HG02870 (cell line): ENCODE measurements at regions not wholly inside any gene's neighbourhood (a gene's known extent, or its start where the extent isn't known, plus 50 kb on each side); places are given as distances from the start of the nearest gene placed in this dataset.

Experiments
- ATAC-seq: cut with Tn5 transposase; IDR thresholded peaks from one replicate; pipeline ENCODE4 v1.9.1; 2021; ENCODE audit warnings: mild to moderate bottlenecking, moderate library complexity; ENCODE audit not compliant: unreplicated experiment

- no peak for ATAC-seq
Measured at GRCh38 chr6:104431096-104431495, 428.6 kb downstream of the HACE1 start.

- no peak for ATAC-seq
Measured at GRCh38 chr6:104428184-104428583, 431.5 kb downstream of the HACE1 start.

- no peak for ATAC-seq
Measured at GRCh38 chr6:104423691-104424090, 436.0 kb downstream of the HACE1 start.

- no peak for ATAC-seq
Measured at GRCh38 chr6:104421650-104422049, 438.1 kb downstream of the HACE1 start.

- no peak for ATAC-seq
Measured at GRCh38 chr6:104418839-104419238, 440.9 kb downstream of the HACE1 start.

- ATAC-seq, result no peak
Measured at GRCh38 chr6:104418125-104418524, 441.6 kb downstream of the HACE1 start.

- no peak for ATAC-seq
Measured at GRCh38 chr6:104414723-104415122, 445.0 kb downstream of the HACE1 start.

- no peak for ATAC-seq
Measured at GRCh38 chr6:104413767-104414166, 446.0 kb downstream of the HACE1 start.

GRCh38 chr6:104411302-104411701 lies 448.4 kb downstream of the HACE1 start:
- ATAC-seq, result no peak

GRCh38 chr6:104409913-104410312 lies 449.8 kb downstream of the HACE1 start:
- no peak for ATAC-seq

- no peak for ATAC-seq
Measured at GRCh38 chr6:104407957-104408356, 451.8 kb downstream of the HACE1 start.

GRCh38 chr6:104404377-104404776 lies 455.3 kb downstream of the HACE1 start:
- ATAC-seq, result no peak

- no peak for ATAC-seq
Measured at GRCh38 chr6:104402572-104402971, 457.1 kb downstream of the HACE1 start.

- ATAC-seq, result no peak
Measured at GRCh38 chr6:104401926-104402325, 457.8 kb downstream of the HACE1 start.

- ATAC-seq, result no peak
Measured at GRCh38 chr6:104400844-104401243, 458.9 kb downstream of the HACE1 start.

- ATAC-seq, result no peak
Measured at GRCh38 chr6:104396077-104396476, 463.6 kb downstream of the HACE1 start.

GRCh38 chr6:104381907-104382306 lies 477.8 kb downstream of the HACE1 start:
- no peak for ATAC-seq

GRCh38 chr6:104365451-104366234 lies 494.1 kb downstream of the HACE1 start:
- ATAC-seq, result no peak

- no peak for ATAC-seq
Measured at GRCh38 chr6:104357928-104358327, 501.8 kb downstream of the HACE1 start.

GRCh38 chr6:104356197-104356596 lies 503.5 kb downstream of the HACE1 start:
- no peak for ATAC-seq

GRCh38 chr6:104349191-104349590 lies 510.5 kb downstream of the HACE1 start:
- no peak for ATAC-seq

GRCh38 chr6:104344223-104344622 lies 515.5 kb downstream of the HACE1 start:
- no peak for ATAC-seq

- ATAC-seq, result no peak
Measured at GRCh38 chr6:104332364-104332763, 527.4 kb downstream of the HACE1 start.
